Smooth muscle cell (in vitro differentiated cells): ENCODE measurements at regions not wholly inside any gene's neighbourhood (a gene's known extent, or its start where the extent isn't known, plus 50 kb on each side); places are given as distances from the start of the nearest gene placed in this dataset.

Experiments
- DNase-seq: peaks from one replicate; lab custom pipeline; 2025; ENCODE audit not compliant: unreplicated experiment; lab: John Stamatoyannopoulos, UW
- H2AFZ ChIP-seq: fragments of 200-600 bp; sonication (generic); 2 replicates; pipeline ENCODE4 v1.6.0; 2016; ENCODE audit warnings: antibody characterized with exemption, low read depth, mild to moderate bottlenecking
- H3F3A ChIP-seq: fragments of 200-600 bp; sonication (generic); 2 replicates; pipeline ENCODE4 v1.6.0; 2017; ENCODE audit warnings: antibody characterized with exemption, low read depth
- H3K27ac ChIP-seq: fragments of 200-600 bp; sonication (generic); 2 replicates; pipeline ENCODE4 v1.5.1; 2016; ENCODE audit warnings: low read depth, mild to moderate bottlenecking
- H3K27me3 ChIP-seq: fragments of 200-600 bp; sonication (generic); 2 replicates; pipeline ENCODE4 v1.6.1; 2016; ENCODE audit warnings: low read depth, mild to moderate bottlenecking
- H3K36me3 ChIP-seq: fragments of 200-600 bp; sonication (generic); 2 replicates; pipeline ENCODE4 v1.5.1; 2016; ENCODE audit warnings: low read depth
- H3K4me1 ChIP-seq: fragments of 200-600 bp; sonication (generic); 2 replicates; pipeline ENCODE4 v1.5.1; 2016; ENCODE audit warnings: low read depth
- H3K4me2 ChIP-seq: fragments of 200-600 bp; sonication (generic); 2 replicates; pipeline ENCODE4 v1.6.0; 2016; ENCODE audit warnings: mild to moderate bottlenecking
- H3K4me3 ChIP-seq: fragments of 200-600 bp; sonication (generic); 2 replicates; pipeline ENCODE4 v1.5.1; 2016; ENCODE audit warnings: mild to moderate bottlenecking
- H3K79me2 ChIP-seq: fragments of 200-600 bp; sonication (generic); 2 replicates; pipeline ENCODE4 v1.6.0; 2016; ENCODE audit warnings: low read depth, mild to moderate bottlenecking
- H3K9ac ChIP-seq: fragments of 200-600 bp; sonication (generic); 2 replicates; pipeline ENCODE4 v1.6.0; 2016; ENCODE audit warnings: low read depth
- H3K9me3 ChIP-seq: fragments of 200-600 bp; sonication (generic); replicated peaks from 2 replicates; pipeline ENCODE4 v1.5.1; 2016; ENCODE audit warnings: low read depth
- H4K20me1 ChIP-seq: fragments of 200-600 bp; sonication (generic); 2 replicates; pipeline ENCODE4 v1.6.0; 2016; ENCODE audit warnings: low read depth
- WGBS: methylation state at CpG from one replicate; pipeline ENCODE4 v1.1.7; 2016; ENCODE audit warnings: low lambda C conversion rate; 5-methylcytosine and 5-hydroxymethylcytosine counted together
- TF ChIP-seq, protein P1 (sequence below): fragments of 200-600 bp; sonication (generic); IDR thresholded peaks from 2 replicates; pipeline ENCODE4 v1.5.1; 2017; ENCODE audit warnings: borderline replicate concordance, mild to moderate bottlenecking, antibody characterized with exemption; ENCODE audit not compliant: insufficient read depth, poor library complexity, severe bottlenecking

DNA sequence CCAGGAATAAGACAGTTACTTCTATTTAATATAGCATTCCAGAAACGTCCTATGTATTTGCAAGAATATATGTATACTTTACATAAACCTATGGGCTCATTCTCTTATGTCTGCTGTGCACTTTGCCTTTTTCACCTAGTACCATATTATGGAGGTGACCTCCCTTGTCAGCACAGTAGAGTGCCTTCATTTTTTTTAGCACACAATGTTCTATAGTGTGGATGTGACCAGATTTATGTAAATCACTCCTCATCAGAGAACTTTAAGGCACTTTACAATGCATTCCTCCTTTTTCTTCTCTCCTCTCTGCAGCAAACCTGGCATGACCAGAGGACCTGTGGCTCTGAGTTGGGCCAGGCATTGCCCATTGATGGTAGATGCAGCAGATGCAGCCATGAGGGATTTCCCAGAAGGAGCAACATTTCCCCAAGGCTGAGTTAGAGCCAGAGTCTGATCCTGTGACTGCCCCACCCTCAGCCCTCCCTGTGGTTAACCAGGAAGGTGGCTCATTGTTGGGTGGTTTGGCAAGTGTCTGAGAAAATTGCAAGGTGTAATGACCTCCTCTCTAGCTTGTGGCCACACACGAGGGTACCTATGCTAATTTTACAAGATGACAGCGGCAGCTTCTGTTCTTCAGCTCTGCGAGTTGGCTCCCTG lies 76.5 kb upstream of the DLX2 start:
- no peaks in the 10 kb centered on the region for H3K36me3 ChIP-seq
- TF ChIP-seq, protein P1, sequence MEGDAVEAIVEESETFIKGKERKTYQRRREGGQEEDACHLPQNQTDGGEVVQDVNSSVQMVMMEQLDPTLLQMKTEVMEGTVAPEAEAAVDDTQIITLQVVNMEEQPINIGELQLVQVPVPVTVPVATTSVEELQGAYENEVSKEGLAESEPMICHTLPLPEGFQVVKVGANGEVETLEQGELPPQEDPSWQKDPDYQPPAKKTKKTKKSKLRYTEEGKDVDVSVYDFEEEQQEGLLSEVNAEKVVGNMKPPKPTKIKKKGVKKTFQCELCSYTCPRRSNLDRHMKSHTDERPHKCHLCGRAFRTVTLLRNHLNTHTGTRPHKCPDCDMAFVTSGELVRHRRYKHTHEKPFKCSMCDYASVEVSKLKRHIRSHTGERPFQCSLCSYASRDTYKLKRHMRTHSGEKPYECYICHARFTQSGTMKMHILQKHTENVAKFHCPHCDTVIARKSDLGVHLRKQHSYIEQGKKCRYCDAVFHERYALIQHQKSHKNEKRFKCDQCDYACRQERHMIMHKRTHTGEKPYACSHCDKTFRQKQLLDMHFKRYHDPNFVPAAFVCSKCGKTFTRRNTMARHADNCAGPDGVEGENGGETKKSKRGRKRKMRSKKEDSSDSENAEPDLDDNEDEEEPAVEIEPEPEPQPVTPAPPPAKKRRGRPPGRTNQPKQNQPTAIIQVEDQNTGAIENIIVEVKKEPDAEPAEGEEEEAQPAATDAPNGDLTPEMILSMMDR, result no peak
- no peaks in the 10 kb centered on the region for H3F3A ChIP-seq
- H3K4me3 ChIP-seq, result no peak overlapping the region
- no peak overlapping the region for H3K27ac ChIP-seq
- H3K79me2 ChIP-seq, result no peaks in the 10 kb centered on the region
- no peak overlapping the region for H3K9ac ChIP-seq
- H3K4me1 ChIP-seq, result peaks cover 10% of the 10 kb centered on the region
- no peak overlapping the region for H3K4me2 ChIP-seq
- no peaks in the 10 kb centered on the region for H3K9me3 ChIP-seq
- H4K20me1 ChIP-seq, result no peaks in the 10 kb centered on the region
- H2AFZ ChIP-seq, result no peak overlapping the region
- peaks cover 4% of the 10 kb centered on the region for H3K27me3 ChIP-seq
- no peak for DNase-seq
- WGBS, result 66% methylated on average over 4 of the region's 4 CpGs

DNA sequence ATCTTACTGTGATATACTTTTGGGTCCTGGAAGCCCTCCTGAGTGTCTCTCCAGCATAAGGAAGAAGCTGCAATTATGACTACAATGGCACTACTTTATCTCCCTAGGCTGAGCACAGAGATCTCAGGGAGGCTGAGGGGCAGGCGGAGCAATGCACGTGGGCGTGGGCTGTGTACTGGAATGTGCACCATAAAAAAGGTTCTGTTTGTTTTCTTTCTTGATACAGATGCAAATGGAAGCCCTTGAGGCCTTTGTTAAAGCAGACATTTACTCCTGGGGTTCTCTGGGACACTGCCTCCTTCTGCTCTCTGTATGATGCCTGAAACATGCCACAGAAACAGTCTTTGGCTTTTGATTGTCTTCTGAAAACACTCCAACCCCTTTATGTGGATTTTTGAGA lies 79.1 kb upstream of the DLX2 start:
- H3K79me2 ChIP-seq, result no peaks in the 10 kb centered on the region
- no peak overlapping the region for H2AFZ ChIP-seq
- peaks cover 10% of the 10 kb centered on the region for H3K4me1 ChIP-seq
- no peaks in the 10 kb centered on the region for H4K20me1 ChIP-seq
- TF ChIP-seq, protein P1, result no peak
- no peak overlapping the region for H3K4me2 ChIP-seq
- no peak overlapping the region for H3K9ac ChIP-seq
- no peak for DNase-seq
- no peak overlapping the region for H3K4me3 ChIP-seq
- 25% methylated on average over 3 of the region's 3 CpGs for WGBS
- peaks cover 4% of the 10 kb centered on the region for H3K27me3 ChIP-seq
- H3K36me3 ChIP-seq, result no peaks in the 10 kb centered on the region
- no peak overlapping the region for H3K27ac ChIP-seq
- H3F3A ChIP-seq, result no peaks in the 10 kb centered on the region
- peaks cover 8% of the 10 kb centered on the region for H3K9me3 ChIP-seq

DNA sequence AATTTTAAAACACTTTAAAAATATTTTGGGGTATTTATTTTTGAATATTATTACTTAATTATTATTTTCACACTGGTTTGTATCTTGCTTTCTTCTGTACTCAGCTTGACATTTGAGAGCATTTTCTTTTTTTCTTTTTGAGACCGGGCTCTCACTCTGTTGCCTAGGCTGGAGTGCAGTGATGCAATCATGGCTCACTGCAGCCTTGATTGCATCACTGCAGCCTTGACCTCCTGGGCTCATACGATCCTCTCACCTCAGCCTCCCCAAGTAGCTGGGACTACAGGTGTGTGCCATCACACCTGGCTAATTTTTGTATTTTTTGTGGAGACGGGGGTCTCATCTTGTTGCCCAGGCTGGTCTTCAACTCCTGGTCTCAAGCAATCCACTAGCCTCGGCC lies 79.9 kb upstream of the DLX2 start:
- TF ChIP-seq, protein P1, result no peak
- H3K9me3 ChIP-seq, result peaks cover 8% of the 10 kb centered on the region
- 88% methylated on average over 4 of the region's 4 CpGs for WGBS

DNA sequence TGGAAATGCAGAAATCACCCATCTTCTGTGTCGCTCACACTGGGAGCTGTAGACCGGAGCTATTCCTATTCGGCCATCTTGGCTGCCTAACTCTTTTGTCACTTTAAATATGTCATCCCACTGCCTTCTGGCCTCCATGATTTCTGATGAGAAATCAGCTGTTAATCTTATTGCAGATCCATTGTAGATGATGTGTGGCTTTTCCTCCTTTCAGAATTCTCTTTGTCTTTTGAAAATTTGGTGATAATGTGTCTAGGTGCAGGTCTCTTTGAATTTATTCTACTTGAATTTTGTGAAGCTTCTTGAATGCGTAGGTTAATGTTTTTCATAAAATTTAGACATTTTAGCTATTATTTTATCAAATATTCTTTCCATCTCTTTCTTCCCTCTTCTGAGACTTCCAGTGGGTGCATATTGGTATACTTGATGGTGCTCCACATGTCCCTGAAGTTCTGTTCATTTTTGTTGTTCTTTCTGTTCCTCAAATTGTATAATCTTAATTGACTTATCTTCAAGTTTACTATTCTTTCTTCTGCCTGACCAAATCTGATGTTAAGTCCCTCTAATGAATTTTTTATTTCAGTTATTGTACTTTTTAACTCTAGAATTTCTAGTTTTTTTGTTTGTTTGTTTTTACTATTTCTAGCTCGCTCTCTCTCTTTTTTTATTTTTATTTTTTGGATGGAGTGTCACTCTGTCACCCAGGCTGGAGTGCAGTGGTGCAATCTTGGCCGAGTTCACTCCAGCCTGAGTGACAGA lies 90.8 kb upstream of the DLX2 start:
- WGBS, result 92% methylated on average over 6 of the region's 6 CpGs
- no peaks in the 10 kb centered on the region for H3K4me1 ChIP-seq
- TF ChIP-seq, protein P1, result no peak
- no peak overlapping the region for H3K9ac ChIP-seq
- H3K4me2 ChIP-seq, result no peak overlapping the region
- no peaks in the 10 kb centered on the region for H3F3A ChIP-seq
- no peaks in the 10 kb centered on the region for H3K27me3 ChIP-seq
- no peaks in the 10 kb centered on the region for H3K79me2 ChIP-seq
- H3K9me3 ChIP-seq, result no peaks in the 10 kb centered on the region
- H3K27ac ChIP-seq, result no peak overlapping the region
- H3K4me3 ChIP-seq, result no peak overlapping the region
- DNase-seq, result no peak
- no peaks in the 10 kb centered on the region for H3K36me3 ChIP-seq
- no peak overlapping the region for H2AFZ ChIP-seq
- H4K20me1 ChIP-seq, result no peaks in the 10 kb centered on the region

More for the DNA sequence above, 79.9 kb upstream of the DLX2 start:
- Histone ChIP-seq H3K27ac (no peak overlapping the region), H3K79me2 (no peaks in the 10 kb centered on the region), H3K27me3 (peaks cover 4% of the 10 kb centered on the region), H3K4me1 (peaks cover 10% of the 10 kb centered on the region), H4K20me1 (no peaks in the 10 kb centered on the region), H3K4me2 (no peak overlapping the region), H3K4me3 (no peak overlapping the region), H2AFZ (no peak overlapping the region), H3F3A (no peaks in the 10 kb centered on the region), H3K9ac (no peak overlapping the region), H3K36me3 (no peaks in the 10 kb centered on the region)
- DNase-seq, result no peak
